GM23338 (cell line): ENCODE measurements at regions not wholly inside any gene's neighbourhood (a gene's known extent, or its start where the extent isn't known, plus 50 kb on each side); places are given as distances from the start of the nearest gene placed in this dataset.

ENCODE experiments used
- CREB1 ChIP-seq: fragments of 250-450 bp; sonication (Bioruptor Pico); IDR thresholded peaks from 2 replicates; pipeline ENCODE4 v1.5.0; 2020; ENCODE audit warnings: low read depth, mild to moderate bottlenecking, moderate library complexity
- EZH2 ChIP-seq: fragments of 200-600 bp; sonication (generic); IDR thresholded peaks from one replicate; pipeline ENCODE4 v1.8.0; 2017; ENCODE audit warnings: antibody characterized with exemption, mild to moderate bottlenecking, low read depth; ENCODE audit not compliant: unreplicated experiment
- EZH2phosphoT487 ChIP-seq: fragments of 200-600 bp; sonication (generic); IDR thresholded peaks from one replicate; pipeline ENCODE4 v1.8.1; 2018; ENCODE audit warnings: antibody characterized with exemption; ENCODE audit not compliant: unreplicated experiment
- JUNB ChIP-seq: IDR thresholded peaks from one replicate; pipeline ENCODE4 v1.6.1; 2016; ENCODE audit warnings: antibody characterized with exemption; ENCODE audit not compliant: unreplicated experiment
- NANOG ChIP-seq: IDR thresholded peaks from 2 replicates; pipeline ENCODE4 v1.6.1; 2016; ENCODE audit warnings: antibody characterized with exemption, borderline replicate concordance
- POLR2AphosphoS5 ChIP-seq: IDR thresholded peaks from 2 replicates; pipeline ENCODE4 v1.6.1; 2016; ENCODE audit warnings: antibody characterized with exemption, low read depth
- REST ChIP-seq: IDR thresholded peaks from one replicate; pipeline ENCODE4 v1.6.1; 2018; ENCODE audit warnings: antibody characterized with exemption; ENCODE audit not compliant: unreplicated experiment
- STAT1 ChIP-seq: IDR thresholded peaks from one replicate; pipeline ENCODE4 v1.6.1; 2016; ENCODE audit warnings: antibody characterized with exemption; ENCODE audit not compliant: unreplicated experiment
- ZNF114 ChIP-seq: fragments of 250-450 bp; sonication (Bioruptor Pico); IDR thresholded peaks from 2 replicates; pipeline ENCODE4 v1.5.0; 2020; ENCODE audit warnings: mild to moderate bottlenecking, moderate library complexity
- TF ChIP-seq, protein P1 (sequence below): fragments of 250-450 bp; sonication (Bioruptor Pico); IDR thresholded peaks from 2 replicates; pipeline ENCODE4 v1.5.0; 2020; ENCODE audit warnings: mild to moderate bottlenecking, moderate library complexity
- TF ChIP-seq, protein P2 (sequence below), 2 experiments: fragments of 200-600 bp in 1 of 2; sonication (generic) in 1 of 2; conservative IDR thresholded peaks; 2 replicates each; pipeline versions ENCODE4 v1.5.1 to v1.6.1; 2016 to 2017; ENCODE audit warnings: antibody characterized with exemption in 2 of 2, low read depth in 2 of 2, mild to moderate bottlenecking in 2 of 2, moderate library complexity in 1 of 2

DNA sequence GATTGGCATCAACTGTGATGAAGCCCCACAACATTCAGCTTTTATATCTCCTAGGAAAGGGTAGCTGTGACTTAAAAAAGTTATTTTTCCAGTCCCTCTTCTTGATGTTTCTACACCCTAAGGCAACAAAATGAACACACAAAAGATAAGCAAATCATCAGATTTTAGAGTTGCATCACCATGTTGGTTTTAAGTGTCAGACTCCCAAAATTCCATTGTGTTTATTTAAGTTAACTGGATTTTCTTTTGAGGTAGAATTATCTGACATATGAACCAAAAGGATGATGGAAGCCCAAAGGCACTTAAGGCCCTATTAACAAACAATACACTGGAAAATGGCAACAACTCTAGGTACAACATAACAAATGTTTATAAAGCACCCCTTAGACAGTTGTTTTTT, 261.7 kb upstream of the SLC39A10 start (continued):
- TF ChIP-seq, protein P1, sequence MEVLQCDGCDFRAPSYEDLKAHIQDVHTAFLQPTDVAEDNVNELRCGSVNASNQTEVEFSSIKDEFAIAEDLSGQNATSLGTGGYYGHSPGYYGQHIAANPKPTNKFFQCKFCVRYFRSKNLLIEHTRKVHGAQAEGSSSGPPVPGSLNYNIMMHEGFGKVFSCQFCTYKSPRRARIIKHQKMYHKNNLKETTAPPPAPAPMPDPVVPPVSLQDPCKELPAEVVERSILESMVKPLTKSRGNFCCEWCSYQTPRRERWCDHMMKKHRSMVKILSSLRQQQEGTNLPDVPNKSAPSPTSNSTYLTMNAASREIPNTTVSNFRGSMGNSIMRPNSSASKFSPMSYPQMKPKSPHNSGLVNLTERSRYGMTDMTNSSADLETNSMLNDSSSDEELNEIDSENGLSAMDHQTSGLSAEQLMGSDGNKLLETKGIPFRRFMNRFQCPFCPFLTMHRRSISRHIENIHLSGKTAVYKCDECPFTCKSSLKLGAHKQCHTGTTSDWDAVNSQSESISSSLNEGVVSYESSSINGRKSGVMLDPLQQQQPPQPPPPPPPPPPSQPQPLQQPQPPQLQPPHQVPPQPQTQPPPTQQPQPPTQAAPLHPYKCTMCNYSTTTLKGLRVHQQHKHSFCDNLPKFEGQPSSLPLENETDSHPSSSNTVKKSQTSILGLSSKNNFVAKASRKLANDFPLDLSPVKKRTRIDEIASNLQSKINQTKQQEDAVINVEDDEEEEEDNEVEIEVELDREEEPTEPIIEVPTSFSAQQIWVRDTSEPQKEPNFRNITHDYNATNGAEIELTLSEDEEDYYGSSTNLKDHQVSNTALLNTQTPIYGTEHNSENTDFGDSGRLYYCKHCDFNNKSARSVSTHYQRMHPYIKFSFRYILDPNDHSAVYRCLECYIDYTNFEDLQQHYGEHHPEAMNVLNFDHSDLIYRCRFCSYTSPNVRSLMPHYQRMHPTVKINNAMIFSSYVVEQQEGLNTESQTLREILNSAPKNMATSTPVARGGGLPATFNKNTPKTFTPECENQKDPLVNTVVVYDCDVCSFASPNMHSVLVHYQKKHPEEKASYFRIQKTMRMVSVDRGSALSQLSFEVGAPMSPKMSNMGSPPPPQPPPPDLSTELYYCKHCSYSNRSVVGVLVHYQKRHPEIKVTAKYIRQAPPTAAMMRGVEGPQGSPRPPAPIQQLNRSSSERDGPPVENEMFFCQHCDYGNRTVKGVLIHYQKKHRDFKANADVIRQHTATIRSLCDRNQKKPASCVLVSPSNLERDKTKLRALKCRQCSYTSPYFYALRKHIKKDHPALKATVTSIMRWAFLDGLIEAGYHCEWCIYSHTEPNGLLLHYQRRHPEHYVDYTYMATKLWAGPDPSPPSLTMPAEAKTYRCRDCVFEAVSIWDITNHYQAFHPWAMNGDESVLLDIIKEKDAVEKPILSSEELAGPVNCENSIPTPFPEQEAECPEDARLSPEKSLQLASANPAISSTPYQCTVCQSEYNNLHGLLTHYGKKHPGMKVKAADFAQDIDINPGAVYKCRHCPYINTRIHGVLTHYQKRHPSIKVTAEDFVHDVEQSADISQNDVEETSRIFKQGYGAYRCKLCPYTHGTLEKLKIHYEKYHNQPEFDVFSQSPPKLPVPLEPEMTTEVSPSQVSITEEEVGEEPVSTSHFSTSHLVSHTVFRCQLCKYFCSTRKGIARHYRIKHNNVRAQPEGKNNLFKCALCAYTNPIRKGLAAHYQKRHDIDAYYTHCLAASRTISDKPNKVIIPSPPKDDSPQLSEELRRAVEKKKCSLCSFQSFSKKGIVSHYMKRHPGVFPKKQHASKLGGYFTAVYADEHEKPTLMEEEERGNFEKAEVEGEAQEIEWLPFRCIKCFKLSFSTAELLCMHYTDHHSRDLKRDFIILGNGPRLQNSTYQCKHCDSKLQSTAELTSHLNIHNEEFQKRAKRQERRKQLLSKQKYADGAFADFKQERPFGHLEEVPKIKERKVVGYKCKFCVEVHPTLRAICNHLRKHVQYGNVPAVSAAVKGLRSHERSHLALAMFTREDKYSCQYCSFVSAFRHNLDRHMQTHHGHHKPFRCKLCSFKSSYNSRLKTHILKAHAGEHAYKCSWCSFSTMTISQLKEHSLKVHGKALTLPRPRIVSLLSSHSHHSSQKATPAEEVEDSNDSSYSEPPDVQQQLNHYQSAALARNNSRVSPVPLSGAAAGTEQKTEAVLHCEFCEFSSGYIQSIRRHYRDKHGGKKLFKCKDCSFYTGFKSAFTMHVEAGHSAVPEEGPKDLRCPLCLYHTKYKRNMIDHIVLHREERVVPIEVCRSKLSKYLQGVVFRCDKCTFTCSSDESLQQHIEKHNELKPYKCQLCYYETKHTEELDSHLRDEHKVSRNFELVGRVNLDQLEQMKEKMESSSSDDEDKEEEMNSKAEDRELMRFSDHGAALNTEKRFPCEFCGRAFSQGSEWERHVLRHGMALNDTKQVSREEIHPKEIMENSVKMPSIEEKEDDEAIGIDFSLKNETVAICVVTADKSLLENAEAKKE (CRISPR knock-in tag) = no peak
- TF ChIP-seq NANOG = no peak
- no peak for TF ChIP-seq CREB1 (CRISPR knock-in tag)
- no peak for TF ChIP-seq EZH2
- TF ChIP-seq ZNF114 (CRISPR knock-in tag) = no peak
- no peak for TF ChIP-seq REST
- TF ChIP-seq, protein P2, sequence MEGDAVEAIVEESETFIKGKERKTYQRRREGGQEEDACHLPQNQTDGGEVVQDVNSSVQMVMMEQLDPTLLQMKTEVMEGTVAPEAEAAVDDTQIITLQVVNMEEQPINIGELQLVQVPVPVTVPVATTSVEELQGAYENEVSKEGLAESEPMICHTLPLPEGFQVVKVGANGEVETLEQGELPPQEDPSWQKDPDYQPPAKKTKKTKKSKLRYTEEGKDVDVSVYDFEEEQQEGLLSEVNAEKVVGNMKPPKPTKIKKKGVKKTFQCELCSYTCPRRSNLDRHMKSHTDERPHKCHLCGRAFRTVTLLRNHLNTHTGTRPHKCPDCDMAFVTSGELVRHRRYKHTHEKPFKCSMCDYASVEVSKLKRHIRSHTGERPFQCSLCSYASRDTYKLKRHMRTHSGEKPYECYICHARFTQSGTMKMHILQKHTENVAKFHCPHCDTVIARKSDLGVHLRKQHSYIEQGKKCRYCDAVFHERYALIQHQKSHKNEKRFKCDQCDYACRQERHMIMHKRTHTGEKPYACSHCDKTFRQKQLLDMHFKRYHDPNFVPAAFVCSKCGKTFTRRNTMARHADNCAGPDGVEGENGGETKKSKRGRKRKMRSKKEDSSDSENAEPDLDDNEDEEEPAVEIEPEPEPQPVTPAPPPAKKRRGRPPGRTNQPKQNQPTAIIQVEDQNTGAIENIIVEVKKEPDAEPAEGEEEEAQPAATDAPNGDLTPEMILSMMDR (conservative IDR thresholded peaks at IDR 0.05; ENCODE audit: low read depth in 2 of 2) = no peak
- no peak for TF ChIP-seq JUNB
- no peak for TF ChIP-seq EZH2phosphoT487
- TF ChIP-seq POLR2AphosphoS5 = no peak
- no peak for TF ChIP-seq STAT1
